GM19324 (cell line): ENCODE measurements at regions not wholly inside any gene's neighbourhood (a gene's known extent, or its start where the extent isn't known, plus 50 kb on each side); places are given as distances from the start of the nearest gene placed in this dataset.
"Not testable (repeated sequence)": the region's sequence is repeated elsewhere in the genome, so short reads cannot be mapped to it uniquely, and the experiment has no call there.

ENCODE experiments used
- ATAC-seq: cut with Tn5 transposase; IDR thresholded peaks from one replicate; pipeline ENCODE4 v1.9.1; 2021; ENCODE audit warnings: mild to moderate bottlenecking, moderate library complexity; ENCODE audit not compliant: unreplicated experiment, low FRiP score

- ATAC-seq = no peak
These were observed 217.6 kb downstream of the POTED start for GRCh38 chr21:13827201-13827600.

- ATAC-seq = not testable (repeated sequence)
These were observed 216.9 kb downstream of the POTED start for GRCh38 chr21:13826511-13826910.

DNA sequence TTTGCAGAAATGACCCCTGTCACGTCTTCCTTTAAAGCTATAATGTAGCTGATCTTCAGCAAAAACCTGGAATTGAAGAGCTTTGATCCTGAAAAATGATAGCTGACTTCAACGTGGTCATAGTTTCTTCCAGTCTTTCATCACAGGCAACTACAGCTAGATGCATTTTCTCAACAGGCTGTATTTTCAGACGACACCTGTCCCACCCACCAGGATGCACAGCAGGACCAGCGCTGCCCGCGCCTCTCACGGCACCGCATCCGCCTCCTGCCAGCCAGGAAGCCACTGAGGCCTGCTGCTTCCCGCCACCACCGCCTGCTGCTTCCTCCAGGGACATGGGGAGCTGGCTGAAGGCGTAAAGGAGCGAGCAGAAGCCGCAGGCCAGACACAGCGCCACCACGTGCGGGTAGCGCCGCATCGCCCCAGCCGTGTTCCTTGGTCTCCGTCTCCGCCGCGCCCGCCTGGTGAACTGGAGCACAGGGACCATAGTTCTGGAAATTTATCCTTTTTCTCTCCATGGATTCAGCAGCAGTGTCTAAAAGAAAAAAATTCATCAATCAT is 215.7 kb downstream of the POTED start:
- ATAC-seq = not testable (repeated sequence)

DNA sequence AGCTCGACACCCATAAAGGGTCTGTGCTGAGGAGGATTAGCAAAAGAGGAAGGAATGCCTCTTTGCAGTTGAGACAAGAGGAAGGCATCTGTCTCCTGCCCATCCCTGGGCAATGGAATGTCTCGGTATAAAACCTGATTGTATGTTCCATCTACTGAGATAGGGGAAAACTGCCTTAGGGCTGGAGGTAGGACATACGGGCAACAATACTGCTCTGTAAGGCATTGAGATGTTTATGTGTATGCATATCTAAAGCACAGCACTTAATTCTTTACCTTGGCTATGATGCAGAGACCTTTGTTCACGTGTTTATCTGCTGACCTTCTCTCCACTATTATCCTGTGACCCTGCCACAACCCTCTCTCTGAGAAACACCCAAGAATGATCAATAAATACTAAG is 210.7 kb downstream of the POTED start:
- ATAC-seq = not testable (repeated sequence)

DNA sequence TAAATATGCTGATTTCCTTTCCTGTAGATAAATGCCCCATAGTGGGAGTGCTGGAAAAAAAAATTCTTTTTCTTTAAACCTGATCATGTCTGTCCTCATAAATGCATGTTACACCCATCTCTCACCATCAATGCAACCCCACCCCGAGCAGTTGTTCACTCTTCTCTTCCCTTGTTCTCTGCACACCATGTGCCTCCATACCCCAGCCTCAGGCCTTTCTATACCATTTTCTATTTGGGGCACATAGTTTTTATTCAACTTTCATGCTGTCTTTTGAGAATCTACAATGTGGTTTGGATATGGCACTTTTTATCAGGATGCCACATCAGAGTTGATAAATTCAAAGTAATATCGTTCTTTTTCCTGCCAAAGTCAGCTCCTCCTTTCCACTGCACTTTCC is 202.6 kb downstream of the POTED start:
- not testable (repeated sequence) for ATAC-seq

GRCh38 chr21:13810559-13810958 is 201.0 kb downstream of the POTED start:
- ATAC-seq = not testable (repeated sequence)

DNA sequence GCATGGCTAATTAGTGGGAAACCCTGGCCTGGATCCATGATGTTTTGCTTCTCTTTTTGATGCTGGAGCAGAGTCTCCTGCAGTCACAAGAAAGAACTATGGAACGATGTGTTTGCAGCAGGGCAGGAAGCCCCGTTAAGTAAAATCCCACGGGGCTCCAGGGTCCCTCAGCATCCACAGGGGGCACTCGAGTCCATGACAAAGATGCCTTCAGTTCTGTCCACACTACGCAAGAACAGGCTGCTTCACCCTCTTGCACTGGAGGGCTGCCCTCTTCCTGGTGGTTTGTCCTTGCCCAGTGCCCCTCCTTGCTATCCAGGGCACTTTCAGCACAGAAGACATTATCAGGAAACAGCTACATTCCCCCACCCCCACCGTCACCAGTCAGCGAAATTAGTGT is 196.9 kb downstream of the POTED start:
- not testable (repeated sequence) for ATAC-seq

GRCh38 chr21:13802757-13803156 is 193.2 kb downstream of the POTED start:
- not testable (repeated sequence) for ATAC-seq
